ENCODE measurements at regions not wholly inside any gene's neighbourhood (a gene's known extent, or its start where the extent isn't known, plus 50 kb on each side); places are given as distances from the start of the nearest gene placed in this dataset.

DNA sequence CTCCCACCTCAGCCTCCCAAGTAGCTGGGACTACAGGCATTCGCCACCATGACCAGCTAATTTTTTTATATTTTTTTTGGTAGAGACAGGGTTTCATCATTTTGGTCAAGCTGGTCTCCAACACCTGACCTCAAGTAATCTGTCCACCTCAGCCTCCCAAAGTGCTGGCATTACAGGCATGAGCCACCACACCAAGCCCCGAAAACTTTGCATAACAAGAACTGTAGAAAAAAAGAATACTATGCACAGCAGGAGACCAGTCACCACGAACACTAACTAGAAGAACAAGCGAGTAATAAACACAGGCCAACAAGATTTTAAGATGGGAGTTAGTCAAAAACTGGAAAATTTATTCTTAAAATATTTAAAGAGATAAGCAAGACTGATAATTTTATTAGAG lies 447.0 kb downstream of the ETV1 start:
- TF ChIP-seq EP300 (IDR thresholded peaks at IDR 0.05) (no peak), POLR2AphosphoS5 (IDR thresholded peaks at IDR 0.05) (no peak), POLR2A (IDR thresholded peaks at IDR 0.05) (no peak)
- TF ChIP-seq, protein P1, sequence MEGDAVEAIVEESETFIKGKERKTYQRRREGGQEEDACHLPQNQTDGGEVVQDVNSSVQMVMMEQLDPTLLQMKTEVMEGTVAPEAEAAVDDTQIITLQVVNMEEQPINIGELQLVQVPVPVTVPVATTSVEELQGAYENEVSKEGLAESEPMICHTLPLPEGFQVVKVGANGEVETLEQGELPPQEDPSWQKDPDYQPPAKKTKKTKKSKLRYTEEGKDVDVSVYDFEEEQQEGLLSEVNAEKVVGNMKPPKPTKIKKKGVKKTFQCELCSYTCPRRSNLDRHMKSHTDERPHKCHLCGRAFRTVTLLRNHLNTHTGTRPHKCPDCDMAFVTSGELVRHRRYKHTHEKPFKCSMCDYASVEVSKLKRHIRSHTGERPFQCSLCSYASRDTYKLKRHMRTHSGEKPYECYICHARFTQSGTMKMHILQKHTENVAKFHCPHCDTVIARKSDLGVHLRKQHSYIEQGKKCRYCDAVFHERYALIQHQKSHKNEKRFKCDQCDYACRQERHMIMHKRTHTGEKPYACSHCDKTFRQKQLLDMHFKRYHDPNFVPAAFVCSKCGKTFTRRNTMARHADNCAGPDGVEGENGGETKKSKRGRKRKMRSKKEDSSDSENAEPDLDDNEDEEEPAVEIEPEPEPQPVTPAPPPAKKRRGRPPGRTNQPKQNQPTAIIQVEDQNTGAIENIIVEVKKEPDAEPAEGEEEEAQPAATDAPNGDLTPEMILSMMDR (IDR thresholded peaks at IDR 0.05), result no peak

DNA sequence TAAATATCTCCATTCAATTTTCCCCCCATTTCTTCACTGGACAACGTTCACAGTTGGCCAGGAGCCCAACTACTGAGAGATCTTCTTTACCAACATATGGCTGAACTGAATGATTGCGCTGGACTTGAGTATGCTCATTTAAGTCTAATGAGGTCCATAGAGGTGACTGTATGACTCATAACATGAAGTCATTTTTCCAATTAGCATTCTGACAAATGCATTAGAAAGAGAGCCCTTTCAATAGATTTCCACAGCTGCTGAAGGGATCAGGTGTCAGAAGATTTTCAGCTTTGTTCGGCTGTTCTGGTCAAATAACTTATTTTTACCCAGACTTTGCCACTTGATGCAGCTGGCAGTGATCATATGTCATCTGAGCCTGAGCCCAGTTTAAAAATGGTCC lies 438.0 kb downstream of the ETV1 start:
- TF ChIP-seq, protein P1 (IDR thresholded peaks at IDR 0.05), result no peak
- TF ChIP-seq POLR2A (IDR thresholded peaks at IDR 0.05), result no peak
- TF ChIP-seq EP300 (IDR thresholded peaks at IDR 0.05), result no peak
- TF ChIP-seq POLR2AphosphoS5 (IDR thresholded peaks at IDR 0.05), result no peak
- H3K4me3 ChIP-seq, result no peak overlapping the region
- no peaks in the 10 kb centered on the region for H3K27me3 ChIP-seq
- no peak overlapping the region for H3K27ac ChIP-seq
- no peaks in the 10 kb centered on the region for H3K36me3 ChIP-seq
- no peaks in the 10 kb centered on the region for H3K9me3 ChIP-seq
- 65% methylated on average over 3 of the region's 3 CpGs for WGBS
- DNase-seq (ENCODE audit: low spot score in 2 of 2), result no peak
- no peaks in the 10 kb centered on the region for H3K4me1 ChIP-seq

More for the DNA sequence above, 447.0 kb downstream of the ETV1 start:
- no peaks in the 10 kb centered on the region for H3K4me1 ChIP-seq
- no peak overlapping the region for H3K4me3 ChIP-seq
- H3K36me3 ChIP-seq, result no peaks in the 10 kb centered on the region
- 82% methylated on average over 4 of the region's 4 CpGs for WGBS
- H3K9me3 ChIP-seq, result no peaks in the 10 kb centered on the region
- H3K27me3 ChIP-seq, result no peaks in the 10 kb centered on the region
- no peak overlapping the region for H3K27ac ChIP-seq
- no peak for DNase-seq (ENCODE audit: low spot score in 2 of 2)

DNA sequence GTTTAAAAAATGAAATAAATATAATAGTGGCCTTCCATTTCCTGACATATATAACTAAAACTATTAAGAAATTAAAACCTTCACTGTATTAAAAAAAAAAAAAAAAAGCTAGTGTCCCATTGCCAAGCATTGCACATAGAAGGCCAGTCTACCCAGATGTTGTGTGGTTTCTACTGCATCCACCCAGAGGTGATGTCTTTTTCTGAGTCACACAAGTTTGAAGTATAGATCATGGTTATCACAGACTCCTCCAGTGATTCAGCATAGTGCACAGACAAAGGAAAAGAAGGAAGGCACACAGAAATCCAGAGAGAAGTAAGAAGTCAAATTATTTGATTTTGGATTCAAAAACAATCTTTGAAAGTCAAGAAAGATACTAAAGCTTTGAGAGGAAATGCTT lies 429.0 kb downstream of the ETV1 start:
- Histone ChIP-seq H3K9me3 (no peaks in the 10 kb centered on the region), H3K36me3 (no peaks in the 10 kb centered on the region), H3K27ac (no peak overlapping the region), H3K4me1 (no peaks in the 10 kb centered on the region), H3K4me3 (no peak overlapping the region), H3K27me3 (no peaks in the 10 kb centered on the region)
- TF ChIP-seq, protein P1 (IDR thresholded peaks at IDR 0.05), result no peak
- no peak for TF ChIP-seq EP300 (IDR thresholded peaks at IDR 0.05)
- no peak for TF ChIP-seq POLR2AphosphoS5 (IDR thresholded peaks at IDR 0.05)
- TF ChIP-seq POLR2A (IDR thresholded peaks at IDR 0.05), result no peak
- DNase-seq (ENCODE audit: low spot score in 2 of 2), result no peak

DNA sequence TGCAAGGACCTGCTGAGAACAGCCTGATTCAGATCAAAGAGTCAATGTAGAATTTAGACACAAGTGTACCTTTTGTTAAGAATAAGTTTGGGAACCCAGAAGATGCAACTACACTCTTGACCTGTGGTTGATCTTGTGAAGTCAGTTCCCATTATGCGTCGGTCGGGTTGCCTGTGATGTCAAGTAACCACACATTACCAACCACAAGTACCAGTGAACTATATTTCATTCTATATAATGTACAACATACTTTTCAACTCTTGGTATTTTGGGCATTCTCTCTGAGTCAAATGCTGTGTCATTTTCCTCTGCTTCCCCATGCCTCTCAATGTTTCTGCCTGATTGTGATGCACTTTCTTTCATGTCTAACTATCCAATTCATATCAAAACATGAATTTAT lies 426.2 kb downstream of the ETV1 start:
- 95% methylated on average over 3 of the region's 3 CpGs for WGBS
- no peak for DNase-seq (ENCODE audit: low spot score in 2 of 2)
- Histone ChIP-seq H3K4me3 (no peak overlapping the region), H3K4me1 (no peaks in the 10 kb centered on the region), H3K36me3 (no peaks in the 10 kb centered on the region), H3K27me3 (no peaks in the 10 kb centered on the region), H3K9me3 (no peaks in the 10 kb centered on the region), H3K27ac (no peak overlapping the region)
- TF ChIP-seq POLR2A (IDR thresholded peaks at IDR 0.05), result no peak

DNA sequence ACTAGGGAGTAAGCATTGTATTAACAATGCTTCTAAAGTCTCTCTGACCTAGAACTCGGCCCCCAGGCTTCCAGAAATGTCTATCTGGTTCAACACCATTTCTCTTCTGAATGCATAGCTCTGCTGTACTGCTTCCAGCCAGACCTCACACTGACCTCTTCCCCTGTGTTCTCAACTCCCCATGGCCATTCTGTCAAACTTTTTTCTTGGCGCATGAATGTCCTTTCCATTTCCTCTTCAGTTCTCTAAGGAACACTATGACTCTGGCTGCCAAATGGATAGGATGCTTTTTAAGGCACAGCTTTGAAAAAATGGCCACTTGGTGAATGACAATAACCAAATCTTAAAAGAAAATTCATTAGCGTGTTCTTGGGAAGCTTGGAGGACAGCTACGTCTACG lies 425.8 kb downstream of the ETV1 start:
- 86% methylated on average over 5 of the region's 5 CpGs for WGBS
- DNase-seq (ENCODE audit: low spot score in 2 of 2), result no peak
- H3K27me3 ChIP-seq, result no peaks in the 10 kb centered on the region
- H3K4me1 ChIP-seq, result no peaks in the 10 kb centered on the region
- H3K27ac ChIP-seq, result no peak overlapping the region
- no peaks in the 10 kb centered on the region for H3K36me3 ChIP-seq
- H3K9me3 ChIP-seq, result no peaks in the 10 kb centered on the region
- no peak overlapping the region for H3K4me3 ChIP-seq
- no peak for TF ChIP-seq EP300 (IDR thresholded peaks at IDR 0.05)
- TF ChIP-seq, protein P1 (IDR thresholded peaks at IDR 0.05), result no peak
- no peak for TF ChIP-seq POLR2AphosphoS5 (IDR thresholded peaks at IDR 0.05)
- no peak for TF ChIP-seq POLR2A (IDR thresholded peaks at IDR 0.05)

DNA sequence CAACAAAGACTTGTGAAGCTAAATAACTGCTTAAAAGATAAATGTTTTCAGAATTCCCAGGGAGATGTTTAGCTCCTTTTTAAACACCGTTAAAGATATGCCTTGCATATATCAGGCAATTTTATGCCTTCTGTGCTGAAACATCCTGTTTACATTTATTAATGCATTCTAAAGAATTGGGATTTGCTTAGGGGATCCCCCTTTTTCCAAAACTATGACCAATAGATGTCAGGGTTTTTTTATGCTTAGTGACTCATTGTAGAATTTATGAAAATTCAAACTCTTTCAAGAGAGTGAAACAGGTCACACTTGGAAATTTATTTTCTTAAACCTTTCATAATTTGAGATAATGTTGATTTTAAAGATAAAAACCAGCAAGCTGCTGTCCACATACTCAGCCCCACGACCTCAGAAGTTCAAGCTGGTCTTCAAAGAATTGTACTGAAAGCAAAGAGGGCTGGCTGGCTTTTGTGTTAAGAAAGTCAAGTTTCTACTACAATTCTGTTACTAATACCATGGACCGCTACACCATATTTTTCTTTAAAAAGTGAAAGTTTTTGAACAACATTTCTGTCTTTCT lies 411.8 kb downstream of the ETV1 start:
- no peaks in the 10 kb centered on the region for H3K27me3 ChIP-seq
- no peaks in the 10 kb centered on the region for H3K4me1 ChIP-seq
- TF ChIP-seq EP300 (IDR thresholded peaks at IDR 0.05) (no peak), POLR2A (IDR thresholded peaks at IDR 0.05) (no peak), POLR2AphosphoS5 (IDR thresholded peaks at IDR 0.05) (no peak)
- TF ChIP-seq, protein P1 (IDR thresholded peaks at IDR 0.05), result no peak
- no peak for DNase-seq (ENCODE audit: low spot score in 2 of 2)
- H3K4me3 ChIP-seq, result no peak overlapping the region
- H3K9me3 ChIP-seq, result no peaks in the 10 kb centered on the region
- H3K36me3 ChIP-seq, result no peaks in the 10 kb centered on the region
- WGBS, result 65% methylated on average over 3 of the region's 3 CpGs
- H3K27ac ChIP-seq, result no peak overlapping the region

All from suprapubic skin (tissue), 4 donors.